ENCODE measurements at regions not wholly inside any gene's neighbourhood (a gene's known extent, or its start where the extent isn't known, plus 50 kb on each side); places are given as distances from the start of the nearest gene placed in this dataset.

DNA sequence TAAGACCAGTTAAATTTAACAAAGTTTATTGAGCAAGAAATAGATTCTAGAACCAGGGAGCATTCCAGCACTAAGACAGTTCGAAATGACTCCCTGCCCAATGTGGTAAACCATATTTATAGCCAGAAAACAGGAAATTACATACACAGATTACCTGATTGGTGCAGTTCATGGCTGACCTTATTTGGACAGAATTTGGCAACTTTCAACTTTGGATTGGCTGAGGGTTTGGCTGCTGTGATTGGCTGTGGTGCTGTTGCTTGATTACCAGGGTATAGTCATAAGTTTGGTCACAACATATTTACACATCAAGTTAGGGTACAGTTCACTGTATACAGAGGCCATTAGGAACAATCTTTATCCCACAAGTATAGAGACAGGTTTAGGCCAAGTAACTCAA is 984.8 kb upstream of the MIR17HG start:
- no peaks in the 10 kb centered on the region for H3K4me1 Mint-ChIP-seq
- no peak overlapping the region for H3K4me3 Mint-ChIP-seq
- H3K27me3 Mint-ChIP-seq = no peaks in the 10 kb centered on the region
- H3K9me3 Mint-ChIP-seq = peaks cover 10% of the 10 kb centered on the region
- H3K27ac Mint-ChIP-seq = no peak overlapping the region
- H3K36me3 Mint-ChIP-seq = no peaks in the 10 kb centered on the region

DNA sequence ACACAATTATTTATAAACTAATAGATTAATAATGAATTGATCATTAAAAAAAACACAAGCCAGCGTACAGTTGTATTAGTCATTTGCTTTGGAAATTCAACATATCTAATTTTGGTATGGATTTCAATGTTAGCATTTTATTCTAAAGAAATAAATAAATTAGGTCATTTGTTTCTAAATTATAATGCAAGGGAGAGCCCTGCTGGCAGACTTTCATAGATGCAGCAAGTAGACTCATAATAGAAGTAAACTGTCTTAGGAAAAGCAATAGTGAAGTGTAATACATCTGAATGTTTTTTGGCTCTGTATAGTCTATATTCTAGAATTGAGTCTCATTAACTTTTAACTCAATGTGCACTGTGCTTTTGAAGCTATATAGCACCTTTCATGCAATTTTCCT is 982.4 kb upstream of the MIR17HG start:
- peaks cover 16% of the 10 kb centered on the region for H3K9me3 Mint-ChIP-seq
- H3K36me3 Mint-ChIP-seq = no peaks in the 10 kb centered on the region
- no peak overlapping the region for H3K4me3 Mint-ChIP-seq
- no peak overlapping the region for H3K27ac Mint-ChIP-seq
- no peaks in the 10 kb centered on the region for H3K4me1 Mint-ChIP-seq
- H3K27me3 Mint-ChIP-seq = no peaks in the 10 kb centered on the region

DNA sequence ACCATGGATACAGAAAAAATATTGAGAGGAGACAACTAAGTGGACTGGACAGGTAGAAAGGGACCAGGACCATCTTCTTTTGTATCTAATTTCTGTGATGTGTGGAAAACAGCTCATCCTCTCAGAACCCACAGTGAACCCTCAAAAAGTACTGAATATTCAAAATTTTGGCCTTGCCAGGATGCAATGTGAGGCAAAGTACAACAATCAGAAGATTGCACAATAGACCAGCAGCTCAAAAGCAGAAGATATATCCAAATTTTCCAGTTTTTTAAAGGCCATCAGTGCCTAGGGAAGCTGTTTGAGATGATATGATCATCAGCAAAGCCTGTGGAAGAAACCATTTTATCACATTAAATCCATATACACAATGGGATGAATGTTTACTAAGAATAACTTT is 973.3 kb upstream of the MIR17HG start:
- Mint-ChIP-seq H3K4me3 (no peak overlapping the region), H3K9me3 (no peaks in the 10 kb centered on the region), H3K4me1 (no peaks in the 10 kb centered on the region), H3K36me3 (no peaks in the 10 kb centered on the region), H3K27me3 (no peaks in the 10 kb centered on the region), H3K27ac (no peak overlapping the region)

DNA sequence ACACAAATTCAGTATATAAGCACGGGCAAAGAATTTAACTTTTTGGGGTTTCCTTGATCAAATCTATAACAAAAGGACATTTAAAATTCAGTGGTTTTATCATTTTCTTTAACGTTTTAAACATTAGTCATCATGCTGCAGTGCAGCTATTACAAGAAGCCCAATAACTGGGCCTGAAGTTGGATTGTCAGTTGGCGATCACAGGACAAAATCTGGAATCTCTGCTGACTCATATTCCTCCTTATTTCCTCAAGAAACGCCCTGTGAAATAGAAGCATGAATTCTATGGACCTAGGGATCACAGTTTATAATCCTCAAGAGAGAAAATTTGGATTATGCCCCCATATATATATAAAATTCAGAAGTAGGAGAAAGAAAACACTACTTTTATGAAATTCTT is 971.6 kb upstream of the MIR17HG start:
- Mint-ChIP-seq H3K27me3 (no peaks in the 10 kb centered on the region), H3K4me3 (no peak overlapping the region), H3K27ac (no peak overlapping the region), H3K36me3 (no peaks in the 10 kb centered on the region), H3K4me1 (no peaks in the 10 kb centered on the region), H3K9me3 (no peaks in the 10 kb centered on the region)

DNA sequence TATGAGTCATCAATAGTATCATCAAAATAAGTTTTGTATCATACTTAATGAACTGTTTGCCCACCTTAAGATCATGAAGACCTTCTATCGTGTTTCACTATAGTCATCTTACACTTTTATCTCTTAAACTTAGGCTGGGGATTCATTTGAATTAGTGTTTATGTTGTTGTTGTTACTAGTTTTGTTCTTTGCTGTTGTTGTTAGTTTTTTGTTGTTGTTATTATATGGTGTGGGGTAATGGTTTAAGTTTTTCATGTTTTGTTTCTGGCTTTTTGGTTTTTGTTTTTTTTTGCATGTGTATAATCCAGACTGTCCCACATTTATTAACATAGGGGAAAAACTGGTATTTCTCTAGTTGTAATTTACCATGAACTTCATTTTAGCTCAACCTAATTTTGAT is 965.1 kb upstream of the MIR17HG start:
- no peaks in the 10 kb centered on the region for H3K36me3 Mint-ChIP-seq
- no peaks in the 10 kb centered on the region for H3K4me1 Mint-ChIP-seq
- peaks cover 3% of the 10 kb centered on the region for H3K9me3 Mint-ChIP-seq

DNA sequence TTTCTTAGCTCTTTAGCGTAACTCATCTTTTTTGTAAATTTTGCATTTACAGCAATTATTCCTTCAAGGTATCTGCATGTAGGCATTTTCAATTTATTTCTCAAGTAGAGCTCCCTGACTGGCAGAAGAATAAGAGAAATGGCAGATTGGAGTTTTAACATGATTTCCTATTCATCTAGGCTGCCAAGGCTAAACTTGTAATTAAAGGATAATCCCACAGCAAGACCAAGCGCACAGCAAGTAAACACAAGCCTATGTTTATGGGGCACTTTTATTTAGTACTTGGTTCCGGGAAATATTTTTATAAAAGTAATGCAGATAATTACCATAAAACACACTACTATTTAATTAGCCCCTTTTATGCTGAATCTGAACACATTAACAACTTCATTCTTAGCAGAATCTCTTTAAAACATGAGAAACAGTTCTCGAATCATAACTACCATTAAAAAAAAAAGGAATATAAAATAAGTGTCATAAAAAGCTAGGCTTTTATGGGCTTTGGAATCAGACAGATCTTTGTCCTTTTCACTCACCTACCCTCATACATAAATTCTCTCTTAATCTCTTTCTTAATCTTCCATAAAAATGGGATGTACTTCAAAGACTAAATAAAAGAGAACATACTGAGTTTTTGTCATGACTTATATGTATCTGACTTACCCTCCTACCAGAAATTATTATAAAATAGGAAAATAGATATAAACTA is 961.6 kb upstream of the MIR17HG start:
- Mint-ChIP-seq H3K27ac (no peak overlapping the region), H3K27me3 (no peaks in the 10 kb centered on the region), H3K36me3 (no peaks in the 10 kb centered on the region), H3K4me3 (no peak overlapping the region), H3K9me3 (peaks cover 21% of the 10 kb centered on the region), H3K4me1 (no peaks in the 10 kb centered on the region)

More for the DNA sequence above, 965.1 kb upstream of the MIR17HG start:
- Mint-ChIP-seq H3K4me3 (no peak overlapping the region), H3K27me3 (no peaks in the 10 kb centered on the region), H3K27ac (no peak overlapping the region)

DNA sequence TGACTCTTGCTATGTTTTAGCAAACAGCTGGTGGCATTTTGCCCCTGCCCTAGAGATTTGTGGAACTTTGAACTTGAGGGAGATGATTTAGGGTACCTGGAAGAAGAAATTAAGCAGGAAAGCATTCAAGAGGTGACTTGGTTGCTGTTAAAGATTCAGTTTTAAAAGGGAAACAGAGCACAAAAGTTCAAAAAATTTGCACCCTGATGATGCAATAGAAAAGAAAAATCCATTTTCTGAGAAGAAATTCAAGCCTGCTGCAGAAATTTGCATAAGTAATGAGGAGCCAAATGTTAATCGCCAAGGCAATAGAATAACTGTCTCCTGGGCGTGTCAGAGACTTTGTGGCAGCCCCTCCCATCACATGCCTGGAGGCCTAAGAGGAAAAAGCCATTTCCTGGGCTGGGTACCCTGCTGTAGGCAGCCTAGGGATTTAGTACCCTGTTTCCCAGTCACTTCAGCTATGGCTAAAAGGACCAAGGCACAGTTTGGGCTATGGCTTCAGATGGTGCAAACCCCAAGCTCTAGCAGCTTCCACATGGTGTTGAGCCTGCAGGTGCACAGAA is 958.5 kb upstream of the MIR17HG start:
- Mint-ChIP-seq H3K36me3 (no peaks in the 10 kb centered on the region), H3K9me3 (peaks cover 24% of the 10 kb centered on the region), H3K27ac (no peak overlapping the region), H3K27me3 (no peaks in the 10 kb centered on the region), H3K4me3 (no peak overlapping the region), H3K4me1 (no peaks in the 10 kb centered on the region)

DNA sequence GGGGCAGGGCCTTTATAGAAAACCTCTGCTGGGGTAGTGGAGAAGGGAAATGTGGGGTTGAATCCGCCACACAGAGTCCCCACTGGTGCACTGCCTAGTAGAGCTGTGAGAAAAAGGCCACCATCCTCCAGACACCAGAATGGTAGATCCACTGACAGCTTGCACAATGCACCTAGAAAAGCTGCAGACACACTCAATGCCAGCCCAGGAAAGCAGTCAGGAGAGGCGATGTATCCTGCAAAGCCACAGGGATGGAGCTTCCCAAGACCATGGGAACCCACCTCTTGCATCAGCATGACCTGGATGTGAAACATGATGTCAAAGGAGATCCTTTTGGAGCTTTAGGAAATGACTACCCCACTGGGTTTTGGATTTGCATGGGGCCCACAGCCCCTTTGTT is 958.0 kb upstream of the MIR17HG start:
- Mint-ChIP-seq H3K27ac (no peak overlapping the region), H3K27me3 (no peaks in the 10 kb centered on the region), H3K9me3 (peaks cover 24% of the 10 kb centered on the region), H3K4me1 (no peaks in the 10 kb centered on the region), H3K36me3 (no peaks in the 10 kb centered on the region), H3K4me3 (no peak overlapping the region)

DNA sequence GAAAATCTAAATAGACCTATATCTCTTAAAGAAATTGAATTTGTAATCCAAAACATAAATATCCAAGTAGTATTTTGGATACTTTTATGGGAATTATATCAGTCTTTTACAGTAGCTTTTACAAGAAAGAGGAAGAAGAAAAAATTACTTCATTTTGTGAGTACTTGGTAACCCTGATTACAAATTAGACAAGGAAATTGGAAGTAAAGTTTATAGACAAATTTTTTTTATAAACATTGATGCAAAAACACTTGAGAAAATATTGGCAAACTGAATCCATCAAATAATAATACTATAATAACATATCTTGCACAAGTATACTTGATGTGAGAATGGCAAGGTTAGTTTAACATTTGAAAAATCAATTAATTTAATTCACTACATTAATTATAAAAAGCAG is 954.1 kb upstream of the MIR17HG start:
- H3K27me3 Mint-ChIP-seq = no peaks in the 10 kb centered on the region
- no peak overlapping the region for H3K27ac Mint-ChIP-seq
- no peaks in the 10 kb centered on the region for H3K4me1 Mint-ChIP-seq
- H3K9me3 Mint-ChIP-seq = peaks cover 15% of the 10 kb centered on the region
- H3K36me3 Mint-ChIP-seq = no peaks in the 10 kb centered on the region
- H3K4me3 Mint-ChIP-seq = no peak overlapping the region

DNA sequence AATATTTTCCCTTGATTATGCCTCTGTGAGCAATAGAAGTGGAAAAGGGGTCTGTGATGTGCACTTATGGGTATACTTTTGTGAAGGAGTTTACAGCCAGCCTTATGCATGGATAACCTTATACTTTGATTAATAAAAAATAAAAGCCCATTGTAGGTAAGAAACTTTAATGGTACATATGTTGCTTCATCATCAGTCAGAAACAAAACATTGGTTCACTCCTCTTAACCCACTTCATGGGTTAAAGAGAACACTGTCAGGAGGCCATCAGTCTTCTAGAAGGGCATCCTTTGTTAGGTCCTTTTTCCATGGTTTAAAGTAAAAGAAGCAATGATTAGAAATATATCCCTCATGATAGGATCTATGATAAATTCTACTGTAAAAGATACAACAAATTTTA is 952.1 kb upstream of the MIR17HG start:
- peaks cover 13% of the 10 kb centered on the region for H3K9me3 Mint-ChIP-seq
- H3K36me3 Mint-ChIP-seq = no peaks in the 10 kb centered on the region
- H3K27me3 Mint-ChIP-seq = no peaks in the 10 kb centered on the region
- H3K4me3 Mint-ChIP-seq = no peak overlapping the region
- no peaks in the 10 kb centered on the region for H3K4me1 Mint-ChIP-seq
- no peak overlapping the region for H3K27ac Mint-ChIP-seq

DNA sequence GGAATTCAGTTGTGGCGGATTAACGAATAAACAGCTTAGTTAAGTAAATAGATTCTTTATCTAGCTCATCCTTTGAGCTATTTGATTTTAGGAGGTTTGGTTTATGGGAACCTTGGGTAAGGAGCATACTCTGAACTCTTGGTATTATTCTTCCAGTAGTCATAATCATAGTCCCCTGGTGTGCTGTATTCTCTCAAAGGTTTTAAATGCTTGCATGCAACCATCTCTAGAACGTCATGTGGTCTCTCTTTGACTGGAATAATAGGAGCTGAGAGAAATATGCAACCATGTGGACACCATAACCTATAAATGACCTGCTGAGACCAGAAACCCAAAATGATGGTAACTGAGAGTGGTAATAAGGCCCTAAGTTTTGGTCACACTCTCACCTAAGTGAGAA is 951.6 kb upstream of the MIR17HG start:
- H3K4me3 Mint-ChIP-seq = no peak overlapping the region
- H3K27me3 Mint-ChIP-seq = no peaks in the 10 kb centered on the region
- no peaks in the 10 kb centered on the region for H3K36me3 Mint-ChIP-seq
- H3K27ac Mint-ChIP-seq = no peak overlapping the region
- H3K9me3 Mint-ChIP-seq = peaks cover 14% of the 10 kb centered on the region
- H3K4me1 Mint-ChIP-seq = no peaks in the 10 kb centered on the region

DNA sequence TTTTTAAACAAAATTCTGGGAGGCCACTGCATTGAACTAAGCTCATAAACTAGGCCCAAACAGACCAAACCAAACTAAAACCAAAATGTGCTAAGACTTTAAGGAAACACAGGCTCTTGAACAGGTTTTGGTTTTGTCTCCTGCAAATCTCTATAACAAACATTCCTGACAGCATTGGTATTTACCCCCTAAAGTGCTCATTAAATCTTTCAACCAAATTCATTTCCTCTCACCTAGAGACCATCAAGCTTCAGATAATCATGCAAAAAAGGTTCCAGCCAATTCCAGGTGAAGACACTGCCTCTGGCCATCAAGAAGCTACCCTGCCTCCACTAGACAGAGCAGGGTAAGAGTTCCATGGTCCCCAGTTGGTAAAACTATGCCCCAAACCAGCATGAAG is 951.2 kb upstream of the MIR17HG start:
- no peak overlapping the region for H3K4me3 Mint-ChIP-seq
- H3K27ac Mint-ChIP-seq = no peak overlapping the region
- H3K27me3 Mint-ChIP-seq = no peaks in the 10 kb centered on the region
- H3K9me3 Mint-ChIP-seq = peaks cover 10% of the 10 kb centered on the region
- no peaks in the 10 kb centered on the region for H3K36me3 Mint-ChIP-seq
- H3K4me1 Mint-ChIP-seq = no peaks in the 10 kb centered on the region

DNA sequence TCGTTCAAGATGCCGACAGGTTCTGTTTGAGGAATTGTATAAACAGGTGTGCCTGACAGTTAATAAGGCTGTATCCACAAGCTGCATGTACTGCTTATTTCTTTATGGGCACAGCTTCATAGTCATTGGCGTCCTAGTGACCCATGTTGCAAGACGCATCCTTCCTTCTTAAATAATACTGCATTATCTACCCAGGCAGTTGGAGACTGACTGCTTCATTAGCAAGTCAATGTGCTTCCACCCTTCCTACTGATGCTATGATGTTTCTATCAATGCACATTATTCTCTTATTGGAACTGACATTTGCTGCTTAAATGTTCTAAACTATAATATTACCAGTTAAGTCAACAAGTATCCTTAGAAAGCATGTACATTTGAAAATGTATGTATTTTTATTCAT is 950.0 kb upstream of the MIR17HG start:
- no peak overlapping the region for H3K27ac Mint-ChIP-seq
- peaks cover 12% of the 10 kb centered on the region for H3K9me3 Mint-ChIP-seq
- no peaks in the 10 kb centered on the region for H3K4me1 Mint-ChIP-seq
- no peaks in the 10 kb centered on the region for H3K36me3 Mint-ChIP-seq
- no peaks in the 10 kb centered on the region for H3K27me3 Mint-ChIP-seq
- no peak overlapping the region for H3K4me3 Mint-ChIP-seq

DNA sequence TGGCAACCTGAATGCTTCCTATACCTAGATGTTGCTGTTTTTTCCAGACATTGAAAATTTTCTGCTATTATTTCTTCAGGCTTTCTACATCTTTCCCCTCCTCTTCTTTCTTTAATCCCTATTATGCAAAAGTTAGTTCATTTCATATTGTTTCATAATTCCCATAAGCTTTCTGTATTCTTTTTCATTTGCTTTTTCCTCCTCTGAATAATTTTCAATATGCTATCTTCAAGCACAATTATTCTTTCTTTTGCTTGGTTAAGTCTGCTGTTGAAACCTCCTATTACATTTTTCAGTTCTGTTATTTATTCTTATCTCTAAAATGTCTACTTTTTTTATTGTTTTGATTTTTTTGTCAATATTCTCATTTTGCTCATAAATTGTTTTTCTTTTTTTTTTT is 947.1 kb upstream of the MIR17HG start:
- H3K4me3 Mint-ChIP-seq = no peak overlapping the region
- H3K9me3 Mint-ChIP-seq = peaks cover 18% of the 10 kb centered on the region
- no peak overlapping the region for H3K27ac Mint-ChIP-seq
- no peaks in the 10 kb centered on the region for H3K4me1 Mint-ChIP-seq
- H3K36me3 Mint-ChIP-seq = no peaks in the 10 kb centered on the region
- H3K27me3 Mint-ChIP-seq = no peaks in the 10 kb centered on the region

DNA sequence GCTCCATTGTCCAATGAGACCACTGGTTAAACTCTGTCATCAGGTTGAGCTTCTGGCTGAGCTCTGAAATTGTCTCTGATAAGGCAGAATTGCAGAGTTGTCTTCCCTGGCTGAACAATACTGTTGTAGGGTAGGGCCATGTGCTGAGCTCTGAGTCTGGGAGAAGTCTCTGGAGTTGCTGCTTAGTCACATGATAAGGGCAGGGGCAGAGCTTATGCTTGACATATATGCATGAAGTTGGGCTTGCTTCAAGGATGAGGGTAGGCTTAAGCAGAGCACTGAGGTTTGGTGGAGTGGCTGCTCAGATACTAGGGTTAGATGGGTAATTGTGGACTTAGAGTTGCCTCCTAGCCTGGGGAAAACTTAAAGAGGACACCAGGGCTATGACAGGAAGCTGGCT is 946.3 kb upstream of the MIR17HG start:
- Mint-ChIP-seq H3K27ac (no peak overlapping the region), H3K4me1 (no peaks in the 10 kb centered on the region), H3K4me3 (no peak overlapping the region), H3K27me3 (no peaks in the 10 kb centered on the region), H3K9me3 (peaks cover 18% of the 10 kb centered on the region), H3K36me3 (no peaks in the 10 kb centered on the region)

DNA sequence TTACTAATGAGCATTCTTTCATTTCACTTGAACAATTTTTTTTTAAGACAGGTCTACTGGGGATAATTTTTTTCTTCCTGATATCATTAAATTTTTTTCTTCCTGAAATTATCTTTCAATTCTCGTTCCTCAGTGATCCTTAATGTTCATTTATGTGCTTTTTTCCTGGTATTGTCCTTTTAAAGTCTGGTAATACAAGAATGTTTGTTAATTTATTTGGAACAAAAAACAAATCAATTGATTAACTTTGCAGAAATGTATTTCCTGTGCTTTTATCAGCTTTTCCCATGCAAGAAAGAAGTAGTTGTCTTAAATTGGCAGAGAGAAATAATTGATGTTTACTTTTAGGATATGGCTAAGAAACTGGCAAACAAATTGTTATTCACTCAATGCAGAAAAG is 945.4 kb upstream of the MIR17HG start:
- Mint-ChIP-seq H3K27me3 (no peaks in the 10 kb centered on the region), H3K27ac (no peak overlapping the region), H3K4me1 (no peaks in the 10 kb centered on the region), H3K9me3 (peaks cover 18% of the 10 kb centered on the region), H3K36me3 (no peaks in the 10 kb centered on the region), H3K4me3 (no peak overlapping the region)

DNA sequence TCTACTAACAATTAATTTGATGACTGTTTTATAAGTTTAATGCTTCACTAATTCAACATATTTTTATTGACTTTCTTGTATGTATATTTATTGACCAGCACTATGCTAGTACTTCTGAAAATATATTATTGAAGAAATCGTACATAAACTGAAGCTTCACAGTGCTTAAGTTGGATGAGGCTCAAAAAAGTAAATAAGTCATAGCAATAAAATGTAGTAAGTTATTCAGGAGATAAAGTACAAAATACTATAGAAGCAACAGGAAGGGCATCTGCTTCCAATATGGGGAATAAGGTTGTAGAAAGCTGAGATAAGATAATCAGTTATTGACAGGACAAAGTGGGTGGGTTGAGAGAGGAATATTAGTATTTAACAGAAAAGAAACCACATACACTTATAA is 944.9 kb upstream of the MIR17HG start:
- Mint-ChIP-seq H3K36me3 (no peaks in the 10 kb centered on the region), H3K4me1 (no peaks in the 10 kb centered on the region), H3K4me3 (no peak overlapping the region), H3K9me3 (peaks cover 16% of the 10 kb centered on the region), H3K27me3 (no peaks in the 10 kb centered on the region), H3K27ac (no peak overlapping the region)

All from activated naive CD4-positive, alpha-beta T cell treated with anti-CD3 and anti-CD28 coated beads, Interleukin-2, amount 50 U/mL, for 24 hours (primary cell).